Mesendoderm (in vitro differentiated cells): ENCODE measurements at regions not wholly inside any gene's neighbourhood (a gene's known extent, or its start where the extent isn't known, plus 50 kb on each side); places are given as distances from the start of the nearest gene placed in this dataset.

ENCODE experiments used
- DNase-seq: peaks from one replicate; pipeline ENCODE4 v3.0.0; 2013
- H2AK5ac ChIP-seq: 2 replicates; pipeline ENCODE4 v1.6.1; 2013; ENCODE audit warnings: low read length, inconsistent platforms
- H2BK120ac ChIP-seq: 2 replicates; pipeline ENCODE4 v1.6.1; 2013; ENCODE audit warnings: low read depth, mild to moderate bottlenecking, low read length, moderate library complexity, mixed read lengths
- H2BK15ac ChIP-seq: replicated peaks from 2 replicates; pipeline ENCODE4 v1.6.1; 2013; ENCODE audit warnings: low read depth, mild to moderate bottlenecking, moderate library complexity
- H2BK5ac ChIP-seq: 2 replicates; pipeline ENCODE4 v1.6.1; 2013; ENCODE audit warnings: low read length, inconsistent platforms
- H3K18ac ChIP-seq: 2 replicates; pipeline ENCODE4 v1.6.1; 2013; ENCODE audit warnings: mild to moderate bottlenecking, low read length, mixed read lengths
- H3K23ac ChIP-seq: one replicate; pipeline ENCODE4 v1.6.1; 2013; ENCODE audit warnings: low read length
- H3K27ac ChIP-seq: 2 replicates; pipeline ENCODE4 v1.5.1; 2013; ENCODE audit warnings: low read depth, mild to moderate bottlenecking, inconsistent platforms, low read length, moderate library complexity
- H3K27me3 ChIP-seq: 2 replicates; pipeline ENCODE4 v1.6.1; 2013; ENCODE audit warnings: low read length, control low read depth, mild to moderate bottlenecking, inconsistent platforms; ENCODE audit not compliant: insufficient read depth, poor library complexity
- H3K36me3 ChIP-seq: 2 replicates; pipeline ENCODE4 v1.6.1; 2013; ENCODE audit warnings: low read length, inconsistent platforms; ENCODE audit not compliant: control insufficient read depth, insufficient read depth
- H3K4ac ChIP-seq: one replicate; pipeline ENCODE4 v1.6.1; 2013; ENCODE audit warnings: low read depth, mild to moderate bottlenecking, low read length, moderate library complexity
- H3K4me1 ChIP-seq: 2 replicates; pipeline ENCODE4 v1.6.1; 2013; ENCODE audit warnings: low read depth, low read length, inconsistent platforms; ENCODE audit not compliant: control insufficient read depth
- H3K4me2 ChIP-seq: 2 replicates; pipeline ENCODE4 v1.6.1; 2013; ENCODE audit warnings: low read length
- H3K4me3 ChIP-seq: 2 replicates; pipeline ENCODE4 v1.5.1; 2013; ENCODE audit warnings: mild to moderate bottlenecking, low read length
- H3K56ac ChIP-seq: one replicate; pipeline ENCODE4 v1.6.1; 2013; ENCODE audit warnings: low read length
- H3K79me1 ChIP-seq: 2 replicates; pipeline ENCODE4 v1.6.1; 2013; ENCODE audit warnings: low read length, inconsistent platforms
- H3K79me2 ChIP-seq: 2 replicates; pipeline ENCODE4 v1.6.1; 2013; ENCODE audit warnings: mild to moderate bottlenecking, low read length; ENCODE audit not compliant: control insufficient read depth, insufficient read depth
- H3K9ac ChIP-seq: 2 replicates; pipeline ENCODE4 v1.6.1; 2013; ENCODE audit warnings: low read length, inconsistent platforms
- H4K5ac ChIP-seq: one replicate; pipeline ENCODE4 v1.6.1; 2013; ENCODE audit warnings: low read length
- H4K8ac ChIP-seq: one replicate; pipeline ENCODE4 v1.6.1; 2013; ENCODE audit warnings: low read depth, mild to moderate bottlenecking, control low read depth, low read length, moderate library complexity
- WGBS: extraction: QIAGEN DNeasy Blood & Tissue Kit; methylation state at CpG from one replicate; pipeline ENCODE4 v1.1.7; 2013; ENCODE audit warnings: low lambda C conversion rate, missing lambda C conversion rate; ENCODE audit not compliant: insufficient coverage; ENCODE audit errors: extremely low coverage; 5-methylcytosine and 5-hydroxymethylcytosine counted together

- no peak for DNase-seq
- H3K4me2 ChIP-seq, result no peak overlapping the region
- no peak overlapping the region for H2BK5ac ChIP-seq
- H3K79me1 ChIP-seq, result no peaks in the 10 kb centered on the region
- no peak overlapping the region for H4K8ac ChIP-seq
- H3K56ac ChIP-seq, result no peak overlapping the region
- H3K4me3 ChIP-seq, result no peak overlapping the region
- no peaks in the 10 kb centered on the region for H3K27me3 ChIP-seq
- H3K9ac ChIP-seq, result no peak overlapping the region
- no CpG with 5 or more reads among the region's 2 CpGs for WGBS
- no peak overlapping the region for H3K27ac ChIP-seq
- no peak overlapping the region for H2AK5ac ChIP-seq
- no peak overlapping the region for H2BK120ac ChIP-seq
- no peaks in the 10 kb centered on the region for H3K4me1 ChIP-seq
- H3K79me2 ChIP-seq, result no peaks in the 10 kb centered on the region
- no peak overlapping the region for H2BK15ac ChIP-seq
- H4K5ac ChIP-seq, result no peak overlapping the region
- no peak overlapping the region for H3K23ac ChIP-seq
- H3K4ac ChIP-seq, result no peak overlapping the region
- H3K18ac ChIP-seq, result no peak overlapping the region
- H3K36me3 ChIP-seq, result no peaks in the 10 kb centered on the region
These were observed 801.2 kb downstream of the PDCD6IP start for GRCh38 chr3:34599595-34599994.

DNA sequence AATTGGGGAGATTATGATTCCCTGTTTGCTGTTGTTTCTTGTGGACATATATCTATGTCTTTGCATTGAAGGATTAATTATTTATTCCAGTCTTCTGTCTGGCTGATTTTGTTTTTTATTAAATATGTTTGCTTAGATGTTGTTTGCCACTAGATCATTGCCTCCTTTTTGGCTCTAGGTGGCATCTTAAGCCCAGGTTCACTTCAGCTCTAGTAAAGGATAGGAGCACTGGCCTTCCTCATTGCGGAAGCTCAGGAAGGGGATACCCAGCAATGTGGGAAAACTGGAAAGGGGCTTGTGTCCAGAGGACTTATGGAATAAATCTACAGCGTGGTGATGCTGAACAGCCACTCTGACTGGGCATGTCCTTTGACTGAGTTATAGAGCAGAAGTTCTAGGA lies 821.6 kb downstream of the PDCD6IP start:
- peak; percentile 69 for DNase-seq
- WGBS, result no CpG with 5 or more reads among the region's 2 CpGs

GRCh38 chr3:34626699-34627098 lies 828.3 kb downstream of the PDCD6IP start:
- Histone ChIP-seq H3K4me1 (no peaks in the 10 kb centered on the region), H3K23ac (no peak overlapping the region), H2BK15ac (no peak overlapping the region)

More for the DNA sequence above, 821.6 kb downstream of the PDCD6IP start:
- Histone ChIP-seq H3K36me3 (no peaks in the 10 kb centered on the region), H3K18ac (no peak overlapping the region), H3K4me2 (no peak overlapping the region), H2BK15ac (no peak overlapping the region), H3K4me3 (no peak overlapping the region), H3K4ac (no peak overlapping the region), H3K9ac (no peak overlapping the region), H3K79me2 (no peaks in the 10 kb centered on the region), H2AK5ac (no peak overlapping the region), H3K27ac (no peak overlapping the region), H4K5ac (no peak overlapping the region), H3K27me3 (no peaks in the 10 kb centered on the region), H2BK5ac (no peak overlapping the region), H4K8ac (no peak overlapping the region), H2BK120ac (no peak overlapping the region), H3K56ac (no peak overlapping the region), H3K4me1 (peaks cover 3% of the 10 kb centered on the region), H3K23ac (no peak overlapping the region), H3K79me1 (no peaks in the 10 kb centered on the region)

GRCh38 chr3:34634939-34635338 lies 836.5 kb downstream of the PDCD6IP start:
- H3K18ac ChIP-seq, result no peak overlapping the region
- no peaks in the 10 kb centered on the region for H3K36me3 ChIP-seq
- no peaks in the 10 kb centered on the region for H3K27me3 ChIP-seq
- H3K4me3 ChIP-seq, result no peak overlapping the region
- no peak overlapping the region for H3K4me2 ChIP-seq
- no peak overlapping the region for H3K23ac ChIP-seq
- H3K56ac ChIP-seq, result no peak overlapping the region
- no peak overlapping the region for H2AK5ac ChIP-seq
- no peak overlapping the region for H2BK120ac ChIP-seq
- H3K4ac ChIP-seq, result no peak overlapping the region
- WGBS, result no CpG with 5 or more reads among the region's 6 CpGs
- H3K9ac ChIP-seq, result no peak overlapping the region
- no peaks in the 10 kb centered on the region for H3K4me1 ChIP-seq
- H4K5ac ChIP-seq, result no peak overlapping the region
- H3K79me1 ChIP-seq, result no peaks in the 10 kb centered on the region
- H3K79me2 ChIP-seq, result no peaks in the 10 kb centered on the region
- H2BK15ac ChIP-seq, result no peak overlapping the region
- H2BK5ac ChIP-seq, result no peak overlapping the region
- no peak overlapping the region for H4K8ac ChIP-seq
- DNase-seq, result no peak
- H3K27ac ChIP-seq, result no peak overlapping the region

More at GRCh38 chr3:34626699-34627098, 828.3 kb downstream of the PDCD6IP start:
- Histone ChIP-seq H4K5ac (no peak overlapping the region), H3K4me3 (no peak overlapping the region), H3K9ac (no peak overlapping the region), H2BK120ac (no peak overlapping the region), H3K18ac (no peak overlapping the region), H2AK5ac (no peak overlapping the region), H3K56ac (no peak overlapping the region), H2BK5ac (no peak overlapping the region), H3K27ac (no peak overlapping the region), H3K79me1 (no peaks in the 10 kb centered on the region), H3K36me3 (no peaks in the 10 kb centered on the region), H3K4me2 (no peak overlapping the region), H3K79me2 (no peaks in the 10 kb centered on the region), H3K27me3 (no peaks in the 10 kb centered on the region), H4K8ac (no peak overlapping the region), H3K4ac (no peak overlapping the region)
- no peak for DNase-seq

DNA sequence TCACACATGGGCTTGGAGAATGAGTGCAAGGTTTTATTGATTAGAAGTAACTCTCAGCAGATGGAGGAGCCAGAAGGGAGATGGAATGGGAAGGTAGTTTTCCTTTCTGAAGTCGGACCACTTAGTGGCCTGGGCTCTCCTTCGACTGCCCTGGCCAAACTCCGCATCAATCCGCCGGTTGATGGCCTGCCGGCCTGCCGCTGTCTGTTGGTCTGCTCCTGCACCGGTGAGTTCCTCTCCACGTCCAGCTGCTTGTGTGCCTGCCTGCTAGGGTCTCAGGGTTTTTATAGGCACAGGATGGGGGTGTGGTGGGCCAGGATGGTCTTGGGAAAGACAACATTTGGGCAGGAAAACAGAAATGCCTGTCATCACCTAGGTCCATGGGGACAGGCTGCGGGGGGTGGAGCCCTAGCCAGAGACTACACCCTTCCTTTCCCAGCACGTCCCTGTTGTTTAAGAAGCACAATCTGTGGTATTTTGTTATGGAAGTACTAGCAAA lies 837.0 kb downstream of the PDCD6IP start:
- Histone ChIP-seq H4K8ac (no peak overlapping the region), H3K4me1 (no peaks in the 10 kb centered on the region), H3K79me1 (no peaks in the 10 kb centered on the region), H3K27me3 (no peaks in the 10 kb centered on the region), H2BK120ac (no peak overlapping the region), H2BK5ac (no peak overlapping the region), H3K18ac (no peak overlapping the region), H4K5ac (no peak overlapping the region), H3K36me3 (no peaks in the 10 kb centered on the region), H3K79me2 (no peaks in the 10 kb centered on the region), H3K4ac (no peak overlapping the region), H3K56ac (no peak overlapping the region), H3K23ac (no peak overlapping the region), H2BK15ac (no peak overlapping the region), H3K4me3 (no peak overlapping the region), H3K9ac (no peak overlapping the region), H2AK5ac (no peak overlapping the region), H3K4me2 (no peak overlapping the region), H3K27ac (no peak overlapping the region)
- no peak for DNase-seq
- no CpG with 5 or more reads among the region's 11 CpGs for WGBS

- no CpG with 5 or more reads among the region's 5 CpGs for WGBS
- H3K18ac ChIP-seq, result no peak overlapping the region
- H2BK15ac ChIP-seq, result no peak overlapping the region
- no peaks in the 10 kb centered on the region for H3K36me3 ChIP-seq
- no peaks in the 10 kb centered on the region for H3K79me1 ChIP-seq
- no peaks in the 10 kb centered on the region for H3K4me1 ChIP-seq
- no peak overlapping the region for H2BK5ac ChIP-seq
- peak overlapping the region; percentile 4 for H3K4ac ChIP-seq
- no peak overlapping the region for H2AK5ac ChIP-seq
- no peak overlapping the region for H2BK120ac ChIP-seq
- no peak overlapping the region for H3K23ac ChIP-seq
- H3K4me3 ChIP-seq, result no peak overlapping the region
- H3K4me2 ChIP-seq, result no peak overlapping the region
- peak; percentile 64 for DNase-seq
- H3K56ac ChIP-seq, result no peak overlapping the region
- no peaks in the 10 kb centered on the region for H3K79me2 ChIP-seq
- H3K9ac ChIP-seq, result no peak overlapping the region
- H3K27me3 ChIP-seq, result no peaks in the 10 kb centered on the region
- H3K27ac ChIP-seq, result no peak overlapping the region
- H4K8ac ChIP-seq, result no peak overlapping the region
- no peak overlapping the region for H4K5ac ChIP-seq
These were observed 848.6 kb downstream of the PDCD6IP start for GRCh38 chr3:34646911-34647460.
